ENCODE measurements at regions not wholly inside any gene's neighbourhood (a gene's known extent, or its start where the extent isn't known, plus 50 kb on each side); places are given as distances from the start of the nearest gene placed in this dataset.
A peak's percentile ranks its signal among the peaks of the same experiment; 100 is the strongest.

GRCh38 chr10:23824822-23825221 lies 384.1 kb upstream of the KIAA1217 start:
- Histone ChIP-seq H3K4me2 (ENCODE audit: extremely low read depth, insufficient read depth, low read length) (no peak overlapping the region), H3K79me2 (ENCODE audit: control insufficient read depth, insufficient read depth, low read length) (no peaks in the 10 kb centered on the region), H3K27me3 (ENCODE audit: control insufficient read depth, insufficient read depth, low read length) (no peaks in the 10 kb centered on the region), H3K4me3 (replicated peaks in 1 of 4; ENCODE audit: control extremely low read depth in 1 of 4, insufficient read depth in 1 of 4, low read depth in 3 of 4, low read length in 4 of 4) (no peak overlapping the region), H3K9ac (ENCODE audit: insufficient read depth, low read length) (no peak overlapping the region), H4K20me1 (ENCODE audit: control insufficient read depth, extremely low read depth, insufficient read depth, low read length) (no peaks in the 10 kb centered on the region), H3K4me1 (ENCODE audit: control insufficient read depth, extremely low read depth, insufficient read depth, low read length) (no peaks in the 10 kb centered on the region), H3K36me3 (ENCODE audit: control insufficient read depth, insufficient read depth, low read length) (no peaks in the 10 kb centered on the region), H3K9me3 (ENCODE audit: control insufficient read depth, insufficient read depth, low read depth, low read length) (no peaks in the 10 kb centered on the region), H2AFZ (ENCODE audit: low read length) (no peak overlapping the region), H3K27ac (ENCODE audit: insufficient read depth, low read length) (no peak overlapping the region)
- TF ChIP-seq, protein P1, sequence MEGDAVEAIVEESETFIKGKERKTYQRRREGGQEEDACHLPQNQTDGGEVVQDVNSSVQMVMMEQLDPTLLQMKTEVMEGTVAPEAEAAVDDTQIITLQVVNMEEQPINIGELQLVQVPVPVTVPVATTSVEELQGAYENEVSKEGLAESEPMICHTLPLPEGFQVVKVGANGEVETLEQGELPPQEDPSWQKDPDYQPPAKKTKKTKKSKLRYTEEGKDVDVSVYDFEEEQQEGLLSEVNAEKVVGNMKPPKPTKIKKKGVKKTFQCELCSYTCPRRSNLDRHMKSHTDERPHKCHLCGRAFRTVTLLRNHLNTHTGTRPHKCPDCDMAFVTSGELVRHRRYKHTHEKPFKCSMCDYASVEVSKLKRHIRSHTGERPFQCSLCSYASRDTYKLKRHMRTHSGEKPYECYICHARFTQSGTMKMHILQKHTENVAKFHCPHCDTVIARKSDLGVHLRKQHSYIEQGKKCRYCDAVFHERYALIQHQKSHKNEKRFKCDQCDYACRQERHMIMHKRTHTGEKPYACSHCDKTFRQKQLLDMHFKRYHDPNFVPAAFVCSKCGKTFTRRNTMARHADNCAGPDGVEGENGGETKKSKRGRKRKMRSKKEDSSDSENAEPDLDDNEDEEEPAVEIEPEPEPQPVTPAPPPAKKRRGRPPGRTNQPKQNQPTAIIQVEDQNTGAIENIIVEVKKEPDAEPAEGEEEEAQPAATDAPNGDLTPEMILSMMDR (conservative IDR thresholded peaks at IDR 0.05 in 1 of 2, IDR thresholded peaks at IDR 0.05 in 1 of 2; ENCODE audit: low read depth in 1 of 2, low read length in 2 of 2) = no peak
- no peak for TF ChIP-seq EZH2 (IDR thresholded peaks at IDR 0.05; ENCODE audit: low read length, missing control alignments)
- DNase-seq (ENCODE audit: low read depth in 2 of 2) = no peak

- H3K4me2 ChIP-seq (ENCODE audit: extremely low read depth, insufficient read depth, low read length) = no peak overlapping the region
- H3K27me3 ChIP-seq (ENCODE audit: control insufficient read depth, insufficient read depth, low read length) = no peaks in the 10 kb centered on the region
- no peaks in the 10 kb centered on the region for H3K4me1 ChIP-seq (ENCODE audit: control insufficient read depth, extremely low read depth, insufficient read depth, low read length)
- no peak overlapping the region for H3K4me3 ChIP-seq (replicated peaks in 1 of 4; ENCODE audit: control extremely low read depth in 1 of 4, insufficient read depth in 1 of 4, low read depth in 3 of 4, low read length in 4 of 4)
- no peaks in the 10 kb centered on the region for H3K9me3 ChIP-seq (ENCODE audit: control insufficient read depth, insufficient read depth, low read depth, low read length)
- no peaks in the 10 kb centered on the region for H4K20me1 ChIP-seq (ENCODE audit: control insufficient read depth, extremely low read depth, insufficient read depth, low read length)
- no peak overlapping the region for H3K27ac ChIP-seq (ENCODE audit: insufficient read depth, low read length)
- no peak overlapping the region for H2AFZ ChIP-seq (ENCODE audit: low read length)
- H3K79me2 ChIP-seq (ENCODE audit: control insufficient read depth, insufficient read depth, low read length) = no peaks in the 10 kb centered on the region
- peak in 1 of 2 donors; percentile 1 for DNase-seq (ENCODE audit: low read depth in 2 of 2)
- TF ChIP-seq EZH2 (IDR thresholded peaks at IDR 0.05; ENCODE audit: low read length, missing control alignments) = no peak
- TF ChIP-seq, protein P1 (conservative IDR thresholded peaks at IDR 0.05 in 1 of 2, IDR thresholded peaks at IDR 0.05 in 1 of 2; ENCODE audit: low read depth in 1 of 2, low read length in 2 of 2) = no peak
- no peaks in the 10 kb centered on the region for H3K36me3 ChIP-seq (ENCODE audit: control insufficient read depth, insufficient read depth, low read length)
- no peak overlapping the region for H3K9ac ChIP-seq (ENCODE audit: insufficient read depth, low read length)
These were observed 382.5 kb upstream of the KIAA1217 start for GRCh38 chr10:23826421-23826820.

DNA sequence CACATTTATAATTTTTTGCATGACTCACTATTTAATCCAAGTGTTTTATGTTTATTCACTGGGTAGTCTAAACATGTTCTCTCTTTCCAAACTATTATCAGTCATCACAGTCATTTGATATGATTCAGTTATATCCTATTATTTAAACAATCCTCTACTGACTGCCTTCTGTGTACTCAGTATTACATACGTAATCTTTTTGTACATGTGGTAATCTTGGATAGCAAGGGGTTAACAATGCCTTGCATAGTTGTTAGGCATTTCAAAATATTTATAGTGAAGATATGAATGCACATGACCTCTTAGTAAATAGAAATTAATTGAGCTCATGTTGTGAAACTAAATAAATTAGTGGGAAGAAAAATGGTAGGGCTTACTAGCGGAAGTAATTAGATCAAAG lies 379.4 kb upstream of the KIAA1217 start:
- Histone ChIP-seq H4K20me1 (ENCODE audit: control insufficient read depth, extremely low read depth, insufficient read depth, low read length) (no peaks in the 10 kb centered on the region), H3K4me2 (ENCODE audit: extremely low read depth, insufficient read depth, low read length) (no peak overlapping the region), H3K9ac (ENCODE audit: insufficient read depth, low read length) (no peak overlapping the region), H3K4me1 (ENCODE audit: control insufficient read depth, extremely low read depth, insufficient read depth, low read length) (no peaks in the 10 kb centered on the region), H3K9me3 (ENCODE audit: control insufficient read depth, insufficient read depth, low read depth, low read length) (no peaks in the 10 kb centered on the region), H3K27ac (ENCODE audit: insufficient read depth, low read length) (no peak overlapping the region), H3K27me3 (ENCODE audit: control insufficient read depth, insufficient read depth, low read length) (no peaks in the 10 kb centered on the region), H3K4me3 (replicated peaks in 1 of 4; ENCODE audit: control extremely low read depth in 1 of 4, insufficient read depth in 1 of 4, low read depth in 3 of 4, low read length in 4 of 4) (no peak overlapping the region), H3K79me2 (ENCODE audit: control insufficient read depth, insufficient read depth, low read length) (no peaks in the 10 kb centered on the region), H3K36me3 (ENCODE audit: control insufficient read depth, insufficient read depth, low read length) (no peaks in the 10 kb centered on the region), H2AFZ (ENCODE audit: low read length) (no peak overlapping the region)
- DNase-seq (ENCODE audit: low read depth in 2 of 2) = no peak
- TF ChIP-seq EZH2 (IDR thresholded peaks at IDR 0.05; ENCODE audit: low read length, missing control alignments) = no peak
